Gastrocnemius medialis (tissue), 4 donors: ENCODE measurements at regions not wholly inside any gene's neighbourhood (a gene's known extent, or its start where the extent isn't known, plus 50 kb on each side); places are given as distances from the start of the nearest gene placed in this dataset.
"Not testable (repeated sequence)": the region's sequence is repeated elsewhere in the genome, so short reads cannot be mapped to it uniquely, and the experiment has no call there.

Experiments used
- CTCF ChIP-seq, 5 experiments: fragments of 450-650 bp in 3 of 5; fragments of 200-600 bp in 2 of 5; sonication (generic) in 2 of 5; IDR thresholded peaks in 4 of 5; conservative IDR thresholded peaks in 1 of 5; 1 replicate in 4 of 5; 2 replicates in 1 of 5; pipeline ENCODE4 v1.5.1; 2016 to 2019; ENCODE audit warnings: antibody characterized with exemption in 5 of 5, mild to moderate bottlenecking in 3 of 5, moderate library complexity in 3 of 5
- POLR2A ChIP-seq, 2 donors: fragments of 450-650 bp; IDR thresholded peaks; one replicate each; pipeline ENCODE4 v1.6.1; 2017; ENCODE audit warnings: antibody characterized with exemption in 2 of 2, mild to moderate bottlenecking in 2 of 2, moderate library complexity in 2 of 2

DNA sequence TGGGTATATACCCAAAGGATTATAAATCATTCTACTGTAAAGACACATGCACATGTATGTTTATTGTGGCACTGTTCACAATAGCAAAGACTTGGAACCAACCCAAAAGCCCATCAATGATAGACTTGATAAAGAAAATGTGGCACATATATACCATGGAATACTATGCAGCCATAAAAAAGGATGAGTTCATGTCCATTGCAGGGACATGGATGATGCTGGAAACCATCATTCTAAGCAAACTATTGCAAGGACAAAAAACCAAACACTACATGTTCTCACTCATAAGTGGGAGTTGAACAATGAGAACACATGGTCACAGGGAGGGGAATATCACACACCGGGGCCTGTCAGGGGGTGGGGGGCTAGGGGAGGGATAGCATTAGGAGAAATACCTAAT lies 161.7 kb downstream of the KCNJ2 start:
- TF ChIP-seq CTCF (IDR thresholded peaks at IDR 0.05 in 4 of 5, conservative IDR thresholded peaks at IDR 0.05 in 1 of 5); POLR2A (IDR thresholded peaks at IDR 0.05): not testable (repeated sequence)
